Naive thymus-derived CD4-positive, alpha-beta T cell (primary cell): ENCODE measurements at regions not wholly inside any gene's neighbourhood (a gene's known extent, or its start where the extent isn't known, plus 50 kb on each side); places are given as distances from the start of the nearest gene placed in this dataset.

Experiments
- ATAC-seq: fragments of 150-1000 bp; cut with Tn5 transposase; 2 replicates; pipeline ENCODE4 v1.10.0; 2021; ENCODE audit warnings: mild to moderate bottlenecking, moderate library complexity
- CTCF ChIA-PET: fragments of 350-600 bp; sonication (Branson Sonifier 250); formaldehyde crosslinking; loops from one replicate; lab custom pipeline; 2021; ENCODE audit warnings: antibody characterized with exemption; lab: Charles Lee
- POLR2A ChIA-PET: fragments of 350-600 bp; sonication (Branson Sonifier 250); formaldehyde crosslinking; loops from one replicate; lab custom pipeline; 2021; ENCODE audit warnings: antibody characterized with exemption, inconsistent platforms; lab: Charles Lee
- DNase-seq, 9 donors: peaks; one replicate each; pipeline versions ENCODE4 v3.0.0 to v3.0.0-alpha.2; 2020 to 2022; ENCODE audit warnings: mixed read lengths in 1 of 9
- H3K27ac ChIP-seq: one replicate; pipeline ENCODE4 v1.7.0; 2013; ENCODE audit warnings: mild to moderate bottlenecking, low read depth, low read length, moderate library complexity
- H3K27me3 ChIP-seq, 2 donors: one replicate each; pipeline ENCODE4 v1.7.0; 2013; ENCODE audit warnings: low read length in 2 of 2, mild to moderate bottlenecking in 2 of 2, moderate library complexity in 2 of 2; ENCODE audit not compliant: control insufficient read depth in 2 of 2, insufficient read depth in 2 of 2
- H3K36me3 ChIP-seq, 3 experiments: 1 replicate in 2 of 3; 2 replicates in 1 of 3; pipeline ENCODE4 v1.7.0; 2013; ENCODE audit warnings: low read length in 3 of 3, mild to moderate bottlenecking in 3 of 3, moderate library complexity in 1 of 3; ENCODE audit not compliant: insufficient read depth in 3 of 3, control insufficient read depth in 2 of 3
- H3K4me1 ChIP-seq, 2 donors: one replicate each; pipeline ENCODE4 v1.7.0; 2013; ENCODE audit warnings: low read length in 2 of 2, mild to moderate bottlenecking in 2 of 2, moderate library complexity in 1 of 2; ENCODE audit not compliant: control insufficient read depth in 2 of 2, insufficient read depth in 2 of 2
- H3K4me3 ChIP-seq: 2 replicates; pipeline ENCODE4 v1.7.0; 2013; ENCODE audit warnings: mild to moderate bottlenecking, low read length
- H3K9me3 ChIP-seq, 3 experiments: 1 replicate in 2 of 3; 2 replicates in 1 of 3; pipeline ENCODE4 v1.7.0; 2013; ENCODE audit warnings: low read length in 3 of 3; ENCODE audit not compliant: control insufficient read depth in 2 of 3
- H3K27ac Mint-ChIP-seq, 9 donors: one replicate each; pipeline ENCODE4 v1.8.0; 2020 to 2022; ENCODE audit warnings: mixed read lengths in 9 of 9, mild to moderate bottlenecking in 8 of 9, moderate library complexity in 5 of 9, inconsistent platforms in 2 of 9
- H3K27me3 Mint-ChIP-seq, 5 donors: one replicate each; pipeline ENCODE4 v1.8.0; 2021 to 2022; ENCODE audit warnings: mixed read lengths in 5 of 5, mild to moderate bottlenecking in 1 of 5
- H3K36me3 Mint-ChIP-seq, 5 donors: one replicate each; pipeline ENCODE4 v1.8.0; 2020 to 2022; ENCODE audit warnings: mixed read lengths in 5 of 5, mild to moderate bottlenecking in 3 of 5, inconsistent platforms in 1 of 5
- H3K4me1 Mint-ChIP-seq, 7 donors: one replicate each; pipeline ENCODE4 v1.8.0; 2020 to 2022; ENCODE audit warnings: mixed read lengths in 7 of 7, mild to moderate bottlenecking in 3 of 7, inconsistent platforms in 1 of 7
- H3K4me3 Mint-ChIP-seq, 10 donors: one replicate each; pipeline ENCODE4 v1.8.0; 2020 to 2022; ENCODE audit warnings: mild to moderate bottlenecking in 10 of 10, mixed read lengths in 10 of 10, moderate library complexity in 6 of 10, inconsistent platforms in 2 of 10
- H3K9me3 Mint-ChIP-seq, 11 donors: one replicate each; pipeline ENCODE4 v1.8.0; 2020 to 2022; ENCODE audit warnings: mixed read lengths in 11 of 11, mild to moderate bottlenecking in 4 of 11, inconsistent platforms in 1 of 11, moderate library complexity in 1 of 11
- intact Hi-C, 2 donors: fragments of 100-400 bp; cut with micrococcal nuclease; formaldehyde crosslinking; loops; one replicate each; pipeline ENCODE4 v1.15.1; 2023

- H3K27me3 ChIP-seq = no peaks in the 10 kb centered on the region
- H3K36me3 Mint-ChIP-seq = peaks cover 2 to 7% (median 5%) of the 10 kb centered on the region in 5 donors
- H3K4me3 ChIP-seq = no peak overlapping the region
- peaks cover 0 to 8% (median 6%) of the 10 kb centered on the region in 11 donors for H3K9me3 Mint-ChIP-seq
- H3K4me1 ChIP-seq = no peaks in the 10 kb centered on the region
- H3K9me3 ChIP-seq = no peaks in the 10 kb centered on the region
- CTCF ChIA-PET = interaction anchor here (0.5 kb wide), 1 partner anchor 244 kb away, joined by 3 read pairs; no protein-coding TSS in a partner anchor
- POLR2A ChIA-PET = interaction anchor here (0.6 kb wide), 1 partner anchor 68 kb away, joined by 3 read pairs; no protein-coding TSS in a partner anchor
- H3K4me3 Mint-ChIP-seq = no peak overlapping the region
- H3K27ac Mint-ChIP-seq = no peak overlapping the region
- no peak overlapping the region for H3K27ac ChIP-seq
- H3K27me3 Mint-ChIP-seq = peaks cover 0 to 5% (median 0%) of the 10 kb centered on the region in 5 donors
- DNase-seq (no peak), ATAC-seq (no peak)
- H3K36me3 ChIP-seq = no peaks in the 10 kb centered on the region
- intact Hi-C loops = no loop called here
- no peaks in the 10 kb centered on the region for H3K4me1 Mint-ChIP-seq
Measured at GRCh38 chr6:11875325-11876109, 96.9 kb upstream of the ADTRP start.

- DNase-seq = no peak
- Mint-ChIP-seq H3K9me3 (peaks cover 0 to 6% (median 0%) of the 10 kb centered on the region in 11 donors), H3K27ac (no peak overlapping the region), H3K4me3 (no peak overlapping the region), H3K4me1 (no peaks in the 10 kb centered on the region), H3K27me3 (peaks cover 0 to 1% (median 0%) of the 10 kb centered on the region in 5 donors), H3K36me3 (no peaks in the 10 kb centered on the region)
- H3K27me3 ChIP-seq = no peaks in the 10 kb centered on the region
- no peak overlapping the region for H3K27ac ChIP-seq
- CTCF ChIA-PET = no interaction called here
- no peaks in the 10 kb centered on the region for H3K4me1 ChIP-seq
- H3K36me3 ChIP-seq = no peaks in the 10 kb centered on the region
- POLR2A ChIA-PET = interaction anchor here (1.1 kb wide), 1 partner anchor 139 kb away, joined by 3 read pairs; no protein-coding TSS in a partner anchor
- no peak overlapping the region for H3K4me3 ChIP-seq
- no peak for ATAC-seq
- no peaks in the 10 kb centered on the region for H3K9me3 ChIP-seq
- intact Hi-C loops = no loop called here
Measured at GRCh38 chr6:11869672-11870340, 91.2 kb upstream of the ADTRP start.

- Mint-ChIP-seq H3K9me3 (peaks cover 0 to 10% (median 3%) of the 10 kb centered on the region in 11 donors), H3K36me3 (peaks cover 0 to 4% (median 0%) of the 10 kb centered on the region in 5 donors), H3K4me1 (no peaks in the 10 kb centered on the region), H3K4me3 (no peak overlapping the region), H3K27me3 (no peaks in the 10 kb centered on the region), H3K27ac (no peak overlapping the region)
- Histone ChIP-seq H3K4me3 (no peak overlapping the region), H3K36me3 (no peaks in the 10 kb centered on the region), H3K27ac (no peak overlapping the region), H3K9me3 (no peaks in the 10 kb centered on the region), H3K27me3 (no peaks in the 10 kb centered on the region), H3K4me1 (no peaks in the 10 kb centered on the region)
- intact Hi-C loops = no loop called here
- DNase-seq (no peak), ATAC-seq (no peak)
- POLR2A ChIA-PET = no interaction called here
- CTCF ChIA-PET = interaction anchor here (0.7 kb wide), 1 partner anchor 222 kb away, joined by 4 read pairs; no protein-coding TSS in a partner anchor
Measured at GRCh38 chr6:11868392-11868791, 89.8 kb upstream of the ADTRP start.

GRCh38 chr6:11865680-11866300 lies 87.2 kb upstream of the ADTRP start:
- no peaks in the 10 kb centered on the region for H3K27me3 ChIP-seq
- ChIA-PET CTCF (no interaction called here), POLR2A (no interaction called here)
- Mint-ChIP-seq H3K9me3 (peaks cover 0 to 10% (median 3%) of the 10 kb centered on the region in 11 donors), H3K4me1 (no peaks in the 10 kb centered on the region), H3K27me3 (no peaks in the 10 kb centered on the region), H3K36me3 (peaks cover 0 to 4% (median 0%) of the 10 kb centered on the region in 5 donors), H3K27ac (no peak overlapping the region), H3K4me3 (no peak overlapping the region)
- H3K27ac ChIP-seq = no peak overlapping the region
- no peak for DNase-seq
- no peaks in the 10 kb centered on the region for H3K9me3 ChIP-seq
- H3K4me1 ChIP-seq = no peaks in the 10 kb centered on the region
- H3K36me3 ChIP-seq = no peaks in the 10 kb centered on the region
- no peak for ATAC-seq
- intact Hi-C loops = no loop called here
- H3K4me3 ChIP-seq = no peak overlapping the region

- Mint-ChIP-seq H3K4me3 (no peak overlapping the region), H3K9me3 (peaks cover 0 to 4% (median 0%) of the 10 kb centered on the region in 11 donors), H3K4me1 (peaks cover 0 to 4% (median 0%) of the 10 kb centered on the region in 7 donors), H3K27ac (no peak overlapping the region), H3K27me3 (peaks cover 0 to 3% (median 0%) of the 10 kb centered on the region in 5 donors), H3K36me3 (peaks cover 0 to 5% (median 0%) of the 10 kb centered on the region in 5 donors)
- Histone ChIP-seq H3K27ac (no peak overlapping the region), H3K27me3 (no peaks in the 10 kb centered on the region), H3K4me1 (no peaks in the 10 kb centered on the region), H3K4me3 (no peak overlapping the region), H3K36me3 (no peaks in the 10 kb centered on the region), H3K9me3 (no peaks in the 10 kb centered on the region)
- intact Hi-C loops = no loop called here
- DNase-seq = no peak
- ChIA-PET POLR2A (no interaction called here), CTCF (no interaction called here)
- ATAC-seq = no peak
Measured at GRCh38 chr6:11858439-11858838, 79.8 kb upstream of the ADTRP start.

- H3K27ac Mint-ChIP-seq = no peak overlapping the region
- peaks cover 0 to 4% (median 0%) of the 10 kb centered on the region in 7 donors for H3K4me1 Mint-ChIP-seq
- Histone ChIP-seq H3K27ac (no peak overlapping the region), H3K27me3 (no peaks in the 10 kb centered on the region), H3K4me1 (no peaks in the 10 kb centered on the region), H3K4me3 (no peak overlapping the region), H3K36me3 (no peaks in the 10 kb centered on the region), H3K9me3 (no peaks in the 10 kb centered on the region)
- ATAC-seq (no peak), DNase-seq (no peak)
- ChIA-PET CTCF (no interaction called here), POLR2A (no interaction called here)
- intact Hi-C loops = no loop called here
- H3K9me3 Mint-ChIP-seq = peaks cover 0 to 4% (median 0%) of the 10 kb centered on the region in 11 donors
- H3K27me3 Mint-ChIP-seq = peaks cover 0 to 3% (median 0%) of the 10 kb centered on the region in 5 donors
- no peak overlapping the region for H3K4me3 Mint-ChIP-seq
- peaks cover 0 to 5% (median 0%) of the 10 kb centered on the region in 5 donors for H3K36me3 Mint-ChIP-seq
Measured at GRCh38 chr6:11855743-11856142, 77.1 kb upstream of the ADTRP start.
